HepG2 (cell line): ENCODE measurements at regions not wholly inside any gene's neighbourhood (a gene's known extent, or its start where the extent isn't known, plus 50 kb on each side); places are given as distances from the start of the nearest gene placed in this dataset.

Source experiments
- ATAC-seq: fragments of 200-7000 bp; cut with Tn5 transposase; 3 replicates; pipeline ENCODE4 v1.9.1; 2020; ENCODE audit warnings: mild to moderate bottlenecking, moderate library complexity
- BruUV-seq: library from RNA; stranded (reverse); fragments of 400-500 nt; replicated peaks from 2 replicates; lab custom pipeline; 2021; lab: Mats Ljungman, UMichigan
- CTCF ChIA-PET: fragments of 300-600 bp; formaldehyde crosslinking; extraction: SDS; loops from one replicate; lab custom pipeline; 2021; ENCODE audit warnings: low total read pairs, inconsistent platforms, low intra/inter-chr PET ratio; lab: Yijun Ruan, JAX
- POLR2A ChIA-PET: fragments of 350-600 bp; sonication (Branson Sonifier 250); formaldehyde crosslinking; loops from one replicate; lab custom pipeline; 2020; ENCODE audit warnings: antibody characterized with exemption, inconsistent platforms; lab: Yijun Ruan, JAX
- DNase-seq: peaks from one replicate; pipeline ENCODE4 v3.0.0-alpha.2; 2015; ENCODE audit warnings: low spot score
- FAIRE-seq: peaks from 3 replicates; lab custom pipeline; 2011; peaks lifted over from hg19 to GRCh38; lab: Jason Lieb, UNC
- H2AFZ ChIP-seq: one replicate; pipeline ENCODE4 v1.6.1; 2011; ENCODE audit warnings: low read length, inconsistent platforms
- H3K27ac ChIP-seq: fragments of 300-600 bp; 3 replicates; pipeline ENCODE4 v1.8.0; 2011; ENCODE audit warnings: mixed run types, mild to moderate bottlenecking, mixed read lengths, low read length, inconsistent platforms; ENCODE audit not compliant: insufficient read depth; ENCODE audit errors: extremely low read length
- H3K27me3 ChIP-seq, 2 experiments: fragments of 200-600 bp in 1 of 2; 2 replicates in 1 of 2; 3 replicates in 1 of 2; pipeline versions ENCODE4 v1.6.0 to v1.8.0; 2011; ENCODE audit warnings: low read length in 2 of 2, mild to moderate bottlenecking in 2 of 2, moderate library complexity in 2 of 2, inconsistent platforms in 1 of 2; ENCODE audit not compliant: insufficient read depth in 2 of 2, control insufficient read depth in 1 of 2
- H3K36me3 ChIP-seq, 2 experiments: fragments of 200-600 bp in 1 of 2; replicated peaks in 1 of 2; 2 replicates in 1 of 2; 3 replicates in 1 of 2; pipeline versions ENCODE4 v1.5.1 to v1.8.0; 2011; ENCODE audit warnings: low read length in 2 of 2, inconsistent platforms in 1 of 2; ENCODE audit not compliant: insufficient read depth in 2 of 2, control insufficient read depth in 1 of 2
- H3K4me1 ChIP-seq: 2 replicates; pipeline ENCODE4 v1.5.1; 2012; ENCODE audit warnings: low read length, inconsistent platforms; ENCODE audit not compliant: insufficient read depth
- H3K4me2 ChIP-seq: 2 replicates; pipeline ENCODE4 v1.6.0; 2011; ENCODE audit warnings: low read depth, low read length, inconsistent platforms
- H3K4me3 ChIP-seq, 3 experiments: fragments of 200-600 bp in 1 of 3; sonication (generic), shearing (Covaris generic) in 1 of 3; replicated peaks in 1 of 3; 2 replicates each; pipeline ENCODE4 v1.5.1; 2011 to 2016; ENCODE audit warnings: low read length in 3 of 3, inconsistent platforms in 2 of 3, low read depth in 2 of 3, mild to moderate bottlenecking in 2 of 3, control low read depth in 1 of 3, mixed read lengths in 1 of 3; ENCODE audit not compliant: insufficient read depth in 1 of 3
- H3K79me2 ChIP-seq: one replicate; pipeline ENCODE4 v1.6.1; 2011; ENCODE audit warnings: low read length, inconsistent platforms; ENCODE audit not compliant: insufficient read depth
- H3K9ac ChIP-seq: 2 replicates; pipeline ENCODE4 v1.6.0; 2011; ENCODE audit warnings: mild to moderate bottlenecking, low read depth, low read length, inconsistent platforms; ENCODE audit not compliant: insufficient read depth
- H3K9me3 ChIP-seq: 2 replicates; pipeline ENCODE4 v1.5.1; 2012; ENCODE audit warnings: mild to moderate bottlenecking, low read length
- H4K20me1 ChIP-seq: 2 replicates; pipeline ENCODE4 v1.6.0; 2011; ENCODE audit warnings: inconsistent platforms, mild to moderate bottlenecking, low read length, moderate library complexity; ENCODE audit not compliant: insufficient read depth
- AHDC1 ChIP-seq: sonication (generic); formaldehyde crosslinking; IDR thresholded peaks from 2 replicates; pipeline ENCODE4 v1.5.1; 2020; ENCODE audit warnings: mild to moderate bottlenecking, missing genetic modification reagents, borderline replicate concordance
- NFE2L2 ChIP-seq: fragments of 150-350 bp; IDR thresholded peaks from 2 replicates; pipeline ENCODE4 v1.6.1; 2014; ENCODE audit warnings: low read length
- RAD21 ChIP-seq: fragments of 450-650 bp; formaldehyde crosslinking; IDR thresholded peaks from 2 replicates; pipeline ENCODE4 v1.5.0; 2020; ENCODE audit warnings: mild to moderate bottlenecking
- SMAD9 ChIP-seq: sonication (generic); formaldehyde crosslinking; IDR thresholded peaks from 2 replicates; pipeline ENCODE4 v1.5.1; 2020; ENCODE audit warnings: mild to moderate bottlenecking, missing genetic modification reagents
- ZNF280D ChIP-seq: sonication (generic); formaldehyde crosslinking; IDR thresholded peaks from 2 replicates; pipeline ENCODE4 v1.5.1; 2020; ENCODE audit warnings: mild to moderate bottlenecking, missing genetic modification reagents
- WGBS: methylation state at CpG from one replicate; pipeline ENCODE4 v1.1.6; 2017; ENCODE audit warnings: low lambda C conversion rate; 5-methylcytosine and 5-hydroxymethylcytosine counted together
- in situ Hi-C: cut with HindIII; loops from 2 replicates; pipeline ENCODE4 v1.10.0; 2017; ENCODE audit warnings: low pct_unique_long_range_greater_than_20kb; ENCODE audit not compliant: extremely low pct_ligation_motif_present
- intact Hi-C: fragments of 100-400 bp; cut with micrococcal nuclease; formaldehyde crosslinking; loops from one replicate; pipeline ENCODE4 v1.10.0; 2022; ENCODE audit not compliant: unreplicated experiment

GRCh38 chrY:7467796-7468520 lies 556.4 kb upstream of the AMELY start:
- H3K36me3 ChIP-seq = no peaks in the 10 kb centered on the region
- no peaks in the 10 kb centered on the region for H3K9me3 ChIP-seq
- no peak overlapping the region for H3K4me2 ChIP-seq
- WGBS = 56% methylated on average over 3 of the region's 3 CpGs
- H3K79me2 ChIP-seq = no peaks in the 10 kb centered on the region
- no peak overlapping the region for H3K9ac ChIP-seq
- ATAC-seq (no peak), FAIRE-seq (no peak), DNase-seq (peak; percentile 21)
- no peak overlapping the region for H2AFZ ChIP-seq
- POLR2A ChIA-PET = no interaction called here
- H3K4me3 ChIP-seq = no peak overlapping the region
- BruUV-seq = no TSS peak
- no peaks in the 10 kb centered on the region for H3K4me1 ChIP-seq
- no peaks in the 10 kb centered on the region for H3K27me3 ChIP-seq
- TF ChIP-seq SMAD9 (CRISPR knock-in tag) = no peak
- TF ChIP-seq AHDC1 = no peak
- peak; percentile 46; the same call in 1 of the 2 replicates for TF ChIP-seq NFE2L2
- no peak for TF ChIP-seq RAD21 (CRISPR knock-in tag)
- TF ChIP-seq ZNF280D (CRISPR knock-in tag) = no peak
- TF ChIP-seq, all 625 proteins: peak for 1
- intact Hi-C loops (loop anchor here (5.0 kb wide), 2 partner anchors 51 to 196 kb away; no protein-coding TSS in a partner anchor), in situ Hi-C loops (no loop called here)
- CTCF ChIA-PET = no interaction called here
- Histone ChIP-seq H3K27ac (no peak overlapping the region), H4K20me1 (no peaks in the 10 kb centered on the region)
